Limb (tissue), 2 donors: ENCODE measurements at regions not wholly inside any gene's neighbourhood (a gene's known extent, or its start where the extent isn't known, plus 50 kb on each side); places are given as distances from the start of the nearest gene placed in this dataset.

Experiments
- DNase-seq, 2 donors: peaks; one replicate each; pipeline ENCODE4 v3.0.0-alpha.2; 2016; ENCODE audit errors: extremely low spot score in 2 of 2

DNA sequence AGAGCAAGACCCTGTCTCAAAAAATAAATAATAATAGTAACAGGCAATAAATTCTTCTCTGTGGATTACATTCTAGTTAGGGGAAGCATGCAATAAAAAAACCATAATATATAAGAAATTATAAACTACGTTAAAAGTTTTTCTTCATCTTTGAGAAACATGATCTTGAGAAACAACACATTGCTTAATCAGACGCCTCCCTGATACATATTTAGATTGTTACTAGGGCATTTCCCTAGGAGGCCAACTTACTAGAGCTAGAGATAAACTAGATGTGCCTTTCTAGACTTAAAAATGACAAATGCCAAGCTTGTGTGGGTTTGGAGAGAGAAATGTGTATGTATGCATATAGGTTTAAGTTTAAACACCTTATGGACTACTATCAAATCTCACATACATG is 76.3 kb upstream of the GALNT5 start:
- DNase-seq, result no peak

GRCh38 chr2:157182204-157182709 is 75.2 kb upstream of the GALNT5 start:
- DNase-seq, result no peak

GRCh38 chr2:157182834-157183396 is 74.6 kb upstream of the GALNT5 start:
- DNase-seq, result no peak

- DNase-seq, result no peak
Measured at GRCh38 chr2:157184161-157184895, 73.2 kb upstream of the GALNT5 start.

DNA sequence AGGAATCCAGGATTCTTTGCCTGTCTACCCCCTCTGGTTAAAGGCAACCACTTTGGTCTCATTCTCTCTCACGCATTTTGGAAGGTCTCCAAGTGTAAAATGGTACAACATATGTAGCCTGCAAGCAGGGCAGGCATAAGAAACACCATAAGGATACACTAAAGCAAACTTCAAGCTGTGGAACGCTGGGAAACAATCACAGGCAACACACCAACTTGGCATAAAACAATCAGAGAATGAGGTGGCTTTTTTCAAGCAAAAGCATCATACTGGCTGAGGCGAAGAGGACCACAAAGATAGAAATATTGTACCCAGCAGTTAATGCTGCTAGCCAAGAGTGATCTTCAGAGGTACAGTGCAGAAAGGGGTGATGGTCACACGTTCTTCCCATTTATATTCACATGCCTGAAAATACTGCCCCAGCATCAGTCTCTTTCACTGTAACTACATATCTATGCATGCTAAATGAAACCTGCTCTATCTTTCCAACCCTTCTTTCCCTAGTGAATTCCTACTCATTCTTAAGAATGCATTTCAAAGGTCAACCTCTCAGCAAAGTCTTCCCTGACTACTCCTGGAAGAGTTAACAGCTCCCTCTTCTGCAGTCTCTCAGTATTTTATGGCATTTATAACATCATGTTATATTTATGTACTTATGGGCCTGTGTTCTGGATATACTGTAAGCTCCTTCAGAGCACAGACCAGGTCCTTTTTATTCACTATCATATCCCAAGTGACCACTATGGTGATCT is 71.9 kb upstream of the GALNT5 start:
- no peak for DNase-seq

GRCh38 chr2:157190151-157190550 is 67.4 kb upstream of the GALNT5 start:
- DNase-seq, result no peak

- no peak for DNase-seq
Measured at GRCh38 chr2:157191186-157191585, 66.3 kb upstream of the GALNT5 start.

GRCh38 chr2:157192445-157193423 is 64.8 kb upstream of the GALNT5 start:
- DNase-seq, result no peak

- no peak for DNase-seq
Measured at GRCh38 chr2:157193461-157193860, 64.0 kb upstream of the GALNT5 start.

DNA sequence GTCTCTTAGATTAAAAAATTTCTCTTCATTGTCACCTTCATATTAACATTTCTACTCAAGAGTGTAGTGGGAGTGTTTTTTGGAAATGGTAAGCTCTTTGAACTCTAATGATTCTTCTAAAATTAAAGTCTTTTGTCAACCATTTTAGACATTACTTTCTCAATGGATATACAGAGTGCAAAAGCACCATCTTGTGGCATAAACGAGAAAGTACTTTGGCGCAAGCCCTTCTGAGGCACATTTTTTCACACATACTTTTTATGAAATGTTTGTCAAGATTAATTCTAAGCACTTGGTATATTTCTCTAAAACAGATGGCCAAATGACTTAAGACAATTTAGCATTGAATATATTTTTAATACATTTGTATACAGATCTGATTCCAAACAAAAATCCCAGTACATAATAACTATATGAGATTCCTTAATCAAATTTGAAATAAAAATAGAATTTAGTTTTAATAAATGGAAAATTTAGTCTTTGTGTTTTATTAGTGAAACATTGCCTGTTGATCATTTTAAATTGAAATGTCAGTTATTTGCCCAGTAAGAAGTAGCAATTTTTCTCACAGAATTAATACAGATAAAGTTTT is 63.3 kb upstream of the GALNT5 start:
- peak in 1 of 2 donors; percentile 67 for DNase-seq

- no peak for DNase-seq
Measured at GRCh38 chr2:157194844-157195243, 62.7 kb upstream of the GALNT5 start.

DNA sequence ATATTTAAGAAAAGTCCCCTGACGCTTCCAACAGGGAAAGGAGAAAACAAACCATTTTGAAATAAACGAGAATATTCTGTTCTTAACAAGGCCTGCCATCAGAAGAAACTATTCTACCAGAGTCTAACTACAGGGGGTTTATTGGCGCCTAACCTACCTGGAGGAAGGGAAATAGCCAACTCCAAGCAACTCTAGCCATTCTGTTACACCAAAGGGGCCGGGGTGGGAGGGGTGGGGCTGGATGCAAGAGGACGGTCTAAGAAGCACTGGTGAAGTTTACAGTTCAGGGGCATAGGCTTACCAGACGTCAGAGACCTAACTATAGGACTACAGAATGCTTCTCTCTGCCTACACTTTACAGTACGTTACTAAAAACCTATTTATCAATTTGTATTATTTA is 60.5 kb upstream of the GALNT5 start:
- no peak for DNase-seq

DNA sequence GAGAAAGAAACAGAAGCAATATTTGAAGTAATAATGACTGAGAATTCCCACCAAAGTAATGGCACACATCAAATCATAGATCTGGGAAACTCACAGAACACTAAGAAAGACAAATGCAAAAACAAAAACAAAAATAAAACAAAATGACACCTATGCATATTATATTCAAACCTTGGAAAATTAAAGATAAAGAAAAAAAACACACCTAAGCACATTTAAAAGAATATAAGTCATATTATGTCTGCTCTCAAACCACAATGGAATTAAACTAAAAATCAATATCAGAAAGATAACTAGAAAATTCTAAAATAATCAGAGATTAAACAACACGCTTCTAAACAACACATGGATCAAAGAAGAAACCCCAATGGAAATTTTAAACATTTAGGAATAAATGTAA is 59.7 kb upstream of the GALNT5 start:
- DNase-seq, result no peak

- no peak for DNase-seq
Measured at GRCh38 chr2:157203651-157204050, 53.9 kb upstream of the GALNT5 start.

- DNase-seq, result no peak
Measured at GRCh38 chr2:157204401-157204800, 53.1 kb upstream of the GALNT5 start.

DNA sequence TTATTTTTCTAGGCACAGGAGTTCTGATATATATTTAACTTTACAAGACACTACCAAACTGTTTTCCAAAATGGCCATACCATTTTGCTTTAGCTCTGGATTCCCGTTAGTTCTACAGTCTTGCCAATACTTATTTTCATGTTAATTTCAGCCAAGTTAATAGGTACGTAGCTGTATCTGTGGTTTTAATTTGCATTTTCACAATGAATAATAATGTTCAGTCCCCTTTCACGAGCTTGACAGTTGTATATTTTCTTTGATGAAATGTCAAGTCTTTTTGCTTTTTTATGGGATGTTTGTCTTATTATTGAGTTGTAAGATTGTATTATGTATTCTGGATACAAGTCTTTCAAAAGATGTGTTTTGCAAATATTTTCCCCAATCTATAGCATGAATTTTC is 50.6 kb upstream of the GALNT5 start:
- no peak for DNase-seq
